PC-9 (cell line): ENCODE measurements at regions not wholly inside any gene's neighbourhood (a gene's known extent, or its start where the extent isn't known, plus 50 kb on each side); places are given as distances from the start of the nearest gene placed in this dataset.

Experiments used
- EZH2 ChIP-seq: fragments of 200-600 bp; sonication (generic); IDR thresholded peaks from 2 replicates; pipeline ENCODE4 v1.8.0; 2017; ENCODE audit warnings: antibody characterized with exemption, low read depth
- TF ChIP-seq, protein P1 (sequence below): fragments of 200-600 bp; sonication (generic); conservative IDR thresholded peaks from 2 replicates; pipeline ENCODE4 v1.6.1; 2017; ENCODE audit warnings: mixed run types, antibody characterized with exemption, mild to moderate bottlenecking, moderate library complexity

DNA sequence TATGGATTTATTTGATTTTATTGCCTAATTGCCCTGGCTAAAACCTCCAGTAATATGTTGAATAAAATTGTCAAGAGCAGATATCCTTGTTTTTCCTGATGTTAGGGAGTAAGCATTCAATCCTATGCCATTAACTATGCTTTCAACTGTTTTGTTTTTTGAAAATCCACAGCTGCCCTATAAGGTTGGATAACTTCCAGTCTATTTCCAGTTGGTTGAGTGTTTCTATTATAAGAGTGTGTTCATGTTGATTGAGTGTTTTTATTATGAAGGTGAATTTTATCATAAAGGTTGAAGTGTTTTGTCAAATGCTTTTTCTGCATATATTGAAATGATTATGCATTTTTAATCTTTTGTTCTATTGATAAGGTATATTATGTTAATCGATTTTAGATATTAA lies 149.9 kb upstream of the SCN7A start:
- TF ChIP-seq, protein P1, sequence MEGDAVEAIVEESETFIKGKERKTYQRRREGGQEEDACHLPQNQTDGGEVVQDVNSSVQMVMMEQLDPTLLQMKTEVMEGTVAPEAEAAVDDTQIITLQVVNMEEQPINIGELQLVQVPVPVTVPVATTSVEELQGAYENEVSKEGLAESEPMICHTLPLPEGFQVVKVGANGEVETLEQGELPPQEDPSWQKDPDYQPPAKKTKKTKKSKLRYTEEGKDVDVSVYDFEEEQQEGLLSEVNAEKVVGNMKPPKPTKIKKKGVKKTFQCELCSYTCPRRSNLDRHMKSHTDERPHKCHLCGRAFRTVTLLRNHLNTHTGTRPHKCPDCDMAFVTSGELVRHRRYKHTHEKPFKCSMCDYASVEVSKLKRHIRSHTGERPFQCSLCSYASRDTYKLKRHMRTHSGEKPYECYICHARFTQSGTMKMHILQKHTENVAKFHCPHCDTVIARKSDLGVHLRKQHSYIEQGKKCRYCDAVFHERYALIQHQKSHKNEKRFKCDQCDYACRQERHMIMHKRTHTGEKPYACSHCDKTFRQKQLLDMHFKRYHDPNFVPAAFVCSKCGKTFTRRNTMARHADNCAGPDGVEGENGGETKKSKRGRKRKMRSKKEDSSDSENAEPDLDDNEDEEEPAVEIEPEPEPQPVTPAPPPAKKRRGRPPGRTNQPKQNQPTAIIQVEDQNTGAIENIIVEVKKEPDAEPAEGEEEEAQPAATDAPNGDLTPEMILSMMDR: no peak
- no peak for TF ChIP-seq EZH2
